ENCODE measurements at regions not wholly inside any gene's neighbourhood (a gene's known extent, or its start where the extent isn't known, plus 50 kb on each side); places are given as distances from the start of the nearest gene placed in this dataset.
"Not testable (repeated sequence)": the region's sequence is repeated elsewhere in the genome, so short reads cannot be mapped to it uniquely, and the experiment has no call there.

- TF ChIP-seq CTCF (IDR thresholded peaks at IDR 0.05; ENCODE audit: low read depth, low read length); EZH2phosphoT487 (IDR thresholded peaks at IDR 0.05; ENCODE audit: low read depth): not testable (repeated sequence)
Observed at GRCh38 chr7:3159926-3160325, 116.3 kb upstream of the CARD11 start.
